IMR-90 (cell line): ENCODE measurements at regions not wholly inside any gene's neighbourhood (a gene's known extent, or its start where the extent isn't known, plus 50 kb on each side); places are given as distances from the start of the nearest gene placed in this dataset.

Experiments
- ATAC-seq: fragments of 200-7000 bp; cut with Tn5 transposase; 2 replicates; pipeline ENCODE4 v1.9.1; 2020; ENCODE audit warnings: low read depth, mild to moderate bottlenecking, moderate library complexity
- BruUV-seq: library from RNA; stranded (reverse); fragments of 400-500 nt; replicated peaks from 2 replicates; lab custom pipeline; 2021; lab: Mats Ljungman, UMichigan
- CTCF ChIA-PET: fragments of 300-600 bp; formaldehyde crosslinking; extraction: SDS; loops from one replicate; lab custom pipeline; 2021; ENCODE audit warnings: antibody characterized with exemption; lab: Yijun Ruan, JAX
- POLR2A ChIA-PET: fragments of 300-600 bp; sonication (Branson Sonifier 250); formaldehyde crosslinking; loops from one replicate; lab custom pipeline; 2022; ENCODE audit warnings: antibody characterized with exemption; ENCODE audit not compliant: unreplicated experiment; lab: Charles Lee
- DNase-seq: peaks from one replicate; pipeline ENCODE4 v3.0.0; 2013
- H2AFZ ChIP-seq: replicated peaks from 2 replicates; pipeline ENCODE3; 2013; ENCODE audit warnings: low read length, mild to moderate bottlenecking; ENCODE audit not compliant: poor library complexity
- H2AK5ac ChIP-seq: 2 replicates; pipeline ENCODE4 v1.6.1; 2013; ENCODE audit warnings: low read depth, low read length, inconsistent platforms
- H2AK9ac ChIP-seq: replicated peaks from 2 replicates; pipeline ENCODE3; 2013; ENCODE audit warnings: mild to moderate bottlenecking, low read depth, low read length, moderate library complexity; ENCODE audit not compliant: poor library complexity
- H2BK120ac ChIP-seq: 2 replicates; pipeline ENCODE4 v1.6.1; 2013; ENCODE audit warnings: low read depth, low read length, inconsistent platforms
- H2BK15ac ChIP-seq: 3 replicates; pipeline ENCODE4 v1.6.1; 2013; ENCODE audit warnings: low read depth, low read length, inconsistent platforms
- H2BK20ac ChIP-seq: 2 replicates; pipeline ENCODE4 v1.6.1; 2013; ENCODE audit warnings: low read depth, mild to moderate bottlenecking, inconsistent platforms, low read length, moderate library complexity
- H2BK5ac ChIP-seq: 2 replicates; pipeline ENCODE4 v1.6.1; 2013; ENCODE audit warnings: mild to moderate bottlenecking, low read depth, low read length, inconsistent platforms; ENCODE audit not compliant: poor library complexity, severe bottlenecking
- H3K14ac ChIP-seq: replicated peaks from 2 replicates; pipeline ENCODE4 v1.6.1; 2013; ENCODE audit warnings: low read depth, low read length, inconsistent platforms
- H3K18ac ChIP-seq: 2 replicates; pipeline ENCODE4 v1.6.1; 2013; ENCODE audit warnings: low read depth, low read length, control low read depth
- H3K23ac ChIP-seq: 2 replicates; pipeline ENCODE4 v1.6.1; 2013; ENCODE audit warnings: low read depth, low read length, inconsistent platforms
- H3K27ac ChIP-seq: 2 replicates; pipeline ENCODE4 v1.5.1; 2013; ENCODE audit warnings: mild to moderate bottlenecking, control low read depth, low read length; ENCODE audit not compliant: insufficient read depth
- H3K27me3 ChIP-seq: 2 replicates; pipeline ENCODE4 v1.6.1; 2013; ENCODE audit warnings: low read length; ENCODE audit not compliant: control insufficient read depth, insufficient read depth
- H3K36me3 ChIP-seq: 2 replicates; pipeline ENCODE4 v1.6.1; 2013; ENCODE audit warnings: low read length, mixed read lengths; ENCODE audit not compliant: control insufficient read depth, insufficient read depth
- H3K4ac ChIP-seq: 2 replicates; pipeline ENCODE4 v1.6.1; 2013; ENCODE audit warnings: low read depth, low read length, inconsistent platforms
- H3K4me1 ChIP-seq: 2 replicates; pipeline ENCODE4 v1.6.1; 2013; ENCODE audit warnings: low read length, mixed read lengths; ENCODE audit not compliant: control insufficient read depth, insufficient read depth
- H3K4me2 ChIP-seq: 2 replicates; pipeline ENCODE4 v1.6.1; 2013; ENCODE audit warnings: low read depth, mild to moderate bottlenecking, control low read depth, low read length, moderate library complexity
- H3K4me3 ChIP-seq: 2 replicates; pipeline ENCODE4 v1.5.1; 2013; ENCODE audit warnings: low read depth, mild to moderate bottlenecking, control low read depth, low read length, moderate library complexity; ENCODE audit not compliant: insufficient read depth
- H3K56ac ChIP-seq: 2 replicates; pipeline ENCODE4 v1.6.1; 2013; ENCODE audit warnings: low read length, inconsistent platforms; ENCODE audit not compliant: insufficient read depth; ENCODE audit errors: extremely low read depth
- H3K79me1 ChIP-seq, 2 experiments: 2 replicates each; pipeline ENCODE4 v1.6.1; 2013; ENCODE audit warnings: low read length in 2 of 2, inconsistent platforms in 1 of 2, low read depth in 1 of 2
- H3K9ac ChIP-seq: 2 replicates; pipeline ENCODE4 v1.6.1; 2013; ENCODE audit warnings: low read depth, low read length, control low read depth
- H3K9me1 ChIP-seq: 2 replicates; pipeline ENCODE4 v1.6.1; 2013; ENCODE audit warnings: low read length, inconsistent platforms; ENCODE audit not compliant: insufficient read depth
- H3K9me3 ChIP-seq: 2 replicates; pipeline ENCODE4 v1.6.1; 2013; ENCODE audit warnings: low read length; ENCODE audit not compliant: control insufficient read depth, insufficient read depth
- H4K20me1 ChIP-seq: 2 replicates; pipeline ENCODE4 v1.6.1; 2013; ENCODE audit warnings: low read length, inconsistent platforms; ENCODE audit not compliant: insufficient read depth
- H4K5ac ChIP-seq: 2 replicates; pipeline ENCODE4 v1.6.1; 2013; ENCODE audit warnings: mild to moderate bottlenecking, low read depth, low read length, control low read depth
- H4K8ac ChIP-seq, 2 experiments: 2 replicates each; pipeline ENCODE4 v1.6.1; 2013; ENCODE audit warnings: low read depth in 2 of 2, low read length in 2 of 2, control low read depth in 1 of 2, inconsistent platforms in 1 of 2
- H4K91ac ChIP-seq: 2 replicates; pipeline ENCODE4 v1.6.1; 2013; ENCODE audit warnings: low read depth, low read length, inconsistent platforms; ENCODE audit not compliant: insufficient read depth
- BHLHE40 ChIP-seq: fragments of 150-350 bp; IDR thresholded peaks from 2 replicates; pipeline ENCODE4 v1.6.1; 2016; ENCODE audit warnings: mild to moderate bottlenecking, low read depth, low read length
- NFE2L2 ChIP-seq: fragments of 150-350 bp; IDR thresholded peaks from 2 replicates; pipeline ENCODE4 v1.6.1; 2016; ENCODE audit warnings: low read depth, mild to moderate bottlenecking, low read length
- POLR2A ChIP-seq: IDR thresholded peaks from 2 replicates; pipeline ENCODE4 v1.6.1; 2012; ENCODE audit warnings: mild to moderate bottlenecking, low read depth, low read length
- RAD21 ChIP-seq: IDR thresholded peaks from 2 replicates; pipeline ENCODE4 v1.6.1; 2012; ENCODE audit warnings: low read length, improper control_type of control experiment
- RCOR1 ChIP-seq: IDR thresholded peaks from 2 replicates; pipeline ENCODE4 v1.6.1; 2012; ENCODE audit warnings: mild to moderate bottlenecking, low read length, improper control_type of control experiment; ENCODE audit not compliant: insufficient replicate concordance
- WGBS, 2 experiments: methylation state at CpG; one replicate each; pipeline versions ENCODE4 v1.1.5 to v1.1.7; 2013; ENCODE audit warnings: missing lambda C conversion rate in 2 of 2; ENCODE audit not compliant: insufficient read length in 1 of 2; ENCODE audit errors: extremely low coverage in 2 of 2; 5-methylcytosine and 5-hydroxymethylcytosine counted together
- dilution Hi-C: fragments of 300-500 bp; cut with HindIII; formaldehyde crosslinking; loops from one replicate; pipeline ENCODE4 v1.14.3; 2018; ENCODE audit warnings: low sequenced_read_pairs; ENCODE audit not compliant: unreplicated experiment
- in situ Hi-C: fragments of 300-500 bp; cut with MboI; formaldehyde crosslinking; loops from 3 replicates; pipeline ENCODE4 v1.14.3; 2019; ENCODE audit warnings: low sequenced_read_pairs, inconsistent platforms, mixed read lengths
- intact Hi-C: fragments of 100-400 bp; cut with micrococcal nuclease; formaldehyde crosslinking; loops from 2 replicates; pipeline ENCODE4 v1.10.0; 2022
- TF ChIP-seq, protein P1 (sequence below): conservative IDR thresholded peaks from 2 replicates; pipeline ENCODE4 v1.5.1; 2012; ENCODE audit warnings: mild to moderate bottlenecking, low read depth, low read length, improper control_type of control experiment
- TF ChIP-seq, protein P2 (sequence below): fragments of 150-350 bp; IDR thresholded peaks from 2 replicates; pipeline ENCODE4 v1.6.1; 2017; ENCODE audit warnings: mild to moderate bottlenecking, antibody characterized with exemption, low read length, low read depth

DNA sequence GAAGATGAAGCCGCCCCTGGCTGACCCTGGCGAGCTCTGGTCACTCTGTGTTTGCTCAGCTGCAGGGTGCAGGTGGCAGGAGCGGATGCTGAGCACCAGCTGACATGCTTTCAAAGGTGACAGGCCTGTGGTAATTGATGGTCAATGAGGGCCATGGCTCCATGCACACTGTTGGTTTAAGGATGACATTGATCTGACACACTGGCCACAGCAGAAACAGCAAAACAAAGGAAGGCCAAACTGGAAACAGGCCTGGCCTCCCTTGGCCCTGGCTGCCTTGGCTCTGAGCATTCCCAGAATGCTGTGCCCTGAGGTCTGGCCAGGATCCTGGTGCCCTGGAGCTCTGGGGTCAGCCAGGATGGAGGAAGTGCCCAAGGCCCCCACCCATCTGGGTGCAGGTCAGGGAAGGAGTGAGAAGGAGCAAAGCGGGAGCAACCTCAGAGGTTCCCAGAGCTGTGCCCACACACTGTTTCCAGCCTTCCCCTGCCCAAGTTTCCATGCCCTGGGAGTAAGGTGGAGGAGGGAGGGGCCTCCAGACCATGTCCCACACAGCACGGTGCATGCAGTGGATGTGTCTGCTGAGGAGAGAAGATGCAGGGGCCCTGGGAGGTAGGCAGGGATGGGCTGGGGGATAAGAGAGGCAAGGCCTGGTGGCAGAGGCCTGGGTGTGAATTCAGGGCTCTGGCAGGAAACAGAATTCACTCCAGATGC is 302.2 kb downstream of the RPS24 start:
- Histone ChIP-seq H3K9ac (no peak overlapping the region), H4K91ac (peak overlapping the region; percentile 21; the same call in 1 of the 2 replicates), H3K18ac (no peak overlapping the region), H3K9me3 (peaks cover 2% of the 10 kb centered on the region; the same call in 1 of the 2 replicates), H3K27ac (no peak overlapping the region; the same call in 1 of the 2 replicates), H3K4me2 (no peak overlapping the region), H2AFZ (peak overlapping the region; percentile 68), H3K4ac (peak overlapping the region; percentile 57), H4K8ac (peak overlapping the region in 1 of 2 experiments; percentile 44; a peak in 1 of 4 replicates), H2BK15ac (no peak overlapping the region), H3K4me1 (peaks cover 19% of the 10 kb centered on the region), H3K36me3 (no peaks in the 10 kb centered on the region), H3K23ac (no peak overlapping the region), H3K9me1 (peaks cover 21% of the 10 kb centered on the region), H2AK9ac (peak overlapping the region; percentile 28), H3K4me3 (no peak overlapping the region), H3K79me1 (no peaks in the 10 kb centered on the region), H2BK5ac (peak overlapping the region; percentile 76), H4K20me1 (peaks cover 7% of the 10 kb centered on the region; the same call in 1 of the 2 replicates), H2BK120ac (peak overlapping the region; percentile 40; the same call in 1 of the 2 replicates), H2BK20ac (peak overlapping the region; percentile 6; the same call in 1 of the 2 replicates), H3K27me3 (peaks cover 13% of the 10 kb centered on the region), H3K56ac (no peak overlapping the region), H2AK5ac (peak overlapping the region; percentile 62), H3K14ac (peak overlapping the region; percentile 41; the same call in 1 of the 2 replicates), H4K5ac (no peak overlapping the region)
- DNase-seq (peak; percentile 94), ATAC-seq (peak; percentile 40)
- WGBS, 2 experiments: 0% methylated on average over 1 of the region's 5 CpGs; no CpG with 5 or more reads in 1 of the 2 experiments
- intact Hi-C loops: no loop called here
- TF ChIP-seq, protein P1, sequence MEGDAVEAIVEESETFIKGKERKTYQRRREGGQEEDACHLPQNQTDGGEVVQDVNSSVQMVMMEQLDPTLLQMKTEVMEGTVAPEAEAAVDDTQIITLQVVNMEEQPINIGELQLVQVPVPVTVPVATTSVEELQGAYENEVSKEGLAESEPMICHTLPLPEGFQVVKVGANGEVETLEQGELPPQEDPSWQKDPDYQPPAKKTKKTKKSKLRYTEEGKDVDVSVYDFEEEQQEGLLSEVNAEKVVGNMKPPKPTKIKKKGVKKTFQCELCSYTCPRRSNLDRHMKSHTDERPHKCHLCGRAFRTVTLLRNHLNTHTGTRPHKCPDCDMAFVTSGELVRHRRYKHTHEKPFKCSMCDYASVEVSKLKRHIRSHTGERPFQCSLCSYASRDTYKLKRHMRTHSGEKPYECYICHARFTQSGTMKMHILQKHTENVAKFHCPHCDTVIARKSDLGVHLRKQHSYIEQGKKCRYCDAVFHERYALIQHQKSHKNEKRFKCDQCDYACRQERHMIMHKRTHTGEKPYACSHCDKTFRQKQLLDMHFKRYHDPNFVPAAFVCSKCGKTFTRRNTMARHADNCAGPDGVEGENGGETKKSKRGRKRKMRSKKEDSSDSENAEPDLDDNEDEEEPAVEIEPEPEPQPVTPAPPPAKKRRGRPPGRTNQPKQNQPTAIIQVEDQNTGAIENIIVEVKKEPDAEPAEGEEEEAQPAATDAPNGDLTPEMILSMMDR: no peak
- peak; percentile 97 for TF ChIP-seq RCOR1
- no peak for TF ChIP-seq NFE2L2
- no peak for TF ChIP-seq RAD21
- TF ChIP-seq, protein P2, sequence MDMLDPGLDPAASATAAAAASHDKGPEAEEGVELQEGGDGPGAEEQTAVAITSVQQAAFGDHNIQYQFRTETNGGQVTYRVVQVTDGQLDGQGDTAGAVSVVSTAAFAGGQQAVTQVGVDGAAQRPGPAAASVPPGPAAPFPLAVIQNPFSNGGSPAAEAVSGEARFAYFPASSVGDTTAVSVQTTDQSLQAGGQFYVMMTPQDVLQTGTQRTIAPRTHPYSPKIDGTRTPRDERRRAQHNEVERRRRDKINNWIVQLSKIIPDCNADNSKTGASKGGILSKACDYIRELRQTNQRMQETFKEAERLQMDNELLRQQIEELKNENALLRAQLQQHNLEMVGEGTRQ: no peak
- TF ChIP-seq BHLHE40: peak; percentile 59; the same call in 1 of the 2 replicates
- TF ChIP-seq POLR2A: no peak
- ChIA-PET CTCF (interaction anchor here (0.6 kb wide), 1 partner anchor 621 kb away, joined by 5 read pairs; no protein-coding TSS in a partner anchor), POLR2A (no interaction called here)
- BruUV-seq: no TSS peak
- in situ Hi-C loops: no loop called here
- dilution Hi-C loops: no loop called here
